Limb (tissue), 2 donors: ENCODE measurements at regions not wholly inside any gene's neighbourhood (a gene's known extent, or its start where the extent isn't known, plus 50 kb on each side); places are given as distances from the start of the nearest gene placed in this dataset.
"Not testable (repeated sequence)": the region's sequence is repeated elsewhere in the genome, so short reads cannot be mapped to it uniquely, and the experiment has no call there.

Source experiments
- DNase-seq, 2 donors: peaks; one replicate each; pipeline ENCODE4 v3.0.0-alpha.2; 2016; ENCODE audit errors: extremely low spot score in 2 of 2

DNA sequence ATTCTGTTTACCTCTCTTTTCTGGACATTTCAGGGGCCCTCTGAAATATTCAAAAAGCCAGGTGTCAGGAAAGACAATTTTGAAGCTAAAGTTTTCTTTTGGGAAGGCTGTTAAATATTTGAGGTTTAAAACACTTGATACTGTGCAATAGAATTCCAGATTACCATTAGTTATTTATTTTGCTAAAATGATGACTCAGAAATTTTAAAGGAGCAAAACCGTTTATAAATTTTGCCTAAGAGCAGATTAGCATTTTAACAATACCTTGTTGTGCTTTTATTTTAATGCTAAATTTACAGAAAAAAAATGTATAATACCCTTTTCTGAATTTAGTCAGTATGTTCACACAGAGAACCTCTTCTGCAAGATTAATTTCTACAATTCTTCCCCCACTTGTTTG, 1159.9 kb downstream of the DSC3 start:
- DNase-seq, result no peak

DNA sequence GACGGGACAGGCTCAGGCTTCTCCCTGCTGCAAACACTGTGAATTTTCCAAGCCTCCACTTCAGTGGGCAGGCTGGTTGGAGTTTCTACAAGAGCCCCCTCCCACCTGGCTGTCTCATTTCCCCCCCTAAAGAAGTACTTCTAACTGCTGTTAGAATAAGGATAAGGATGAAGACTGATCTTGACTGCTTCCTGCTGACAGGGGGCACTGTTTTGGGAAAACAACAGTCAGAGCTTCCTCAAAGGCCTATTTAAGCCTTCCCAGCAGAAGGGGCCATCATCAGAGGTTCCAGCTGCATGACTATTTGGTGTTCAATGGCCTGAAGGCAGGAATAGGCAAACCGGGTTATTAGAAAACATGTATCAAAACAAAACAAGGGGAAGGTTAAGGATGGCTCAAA, 1162.8 kb downstream of the DSC3 start:
- no peak for DNase-seq

DNA sequence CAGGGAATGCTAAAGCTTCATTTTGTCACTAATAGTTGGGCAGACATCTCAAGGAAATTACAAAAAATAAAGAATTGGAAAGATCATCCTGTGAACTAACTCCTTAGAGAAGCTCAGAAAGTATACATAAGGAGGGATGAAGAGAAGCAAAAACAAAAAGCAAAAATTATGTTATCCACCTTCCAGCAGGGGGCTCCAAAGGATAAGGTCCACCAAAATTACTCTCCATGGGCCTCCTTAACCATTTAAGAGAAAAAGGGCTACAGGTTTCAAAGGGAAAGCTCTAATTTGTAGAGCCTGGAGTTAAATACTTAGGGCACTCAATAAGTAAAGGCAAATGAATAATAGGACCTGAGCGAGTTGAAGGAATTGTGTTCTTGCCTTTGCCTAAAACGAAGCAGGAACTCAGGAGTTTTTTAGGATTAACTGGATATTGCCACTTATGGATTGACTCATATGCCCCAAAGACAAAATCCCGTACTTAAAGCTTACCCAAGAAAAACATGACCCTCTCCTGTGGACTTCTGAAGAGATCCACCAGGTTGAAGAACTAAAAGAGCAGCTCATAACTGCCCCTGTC, 1167.9 kb downstream of the DSC3 start:
- DNase-seq, result no peak

DNA sequence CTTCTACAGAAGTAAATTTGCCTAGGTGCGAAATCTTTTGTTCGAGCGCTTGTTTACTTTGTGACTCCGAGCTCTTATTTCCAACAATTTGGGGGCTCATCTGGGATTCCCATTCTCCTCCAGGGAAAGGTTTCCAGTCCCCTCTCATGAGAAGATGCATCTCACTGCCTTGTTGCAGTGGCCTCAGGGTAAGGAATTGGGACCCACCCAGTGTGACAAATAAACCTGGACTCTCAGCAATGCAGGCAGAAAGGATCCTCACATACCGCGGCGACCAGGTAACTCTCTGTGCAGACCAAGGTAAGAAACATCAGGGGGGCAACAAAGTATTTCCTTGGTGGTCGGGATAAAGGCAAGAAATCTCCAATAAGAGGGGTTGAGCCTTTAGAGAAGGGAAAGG, 1169.3 kb downstream of the DSC3 start:
- no peak for DNase-seq

DNA sequence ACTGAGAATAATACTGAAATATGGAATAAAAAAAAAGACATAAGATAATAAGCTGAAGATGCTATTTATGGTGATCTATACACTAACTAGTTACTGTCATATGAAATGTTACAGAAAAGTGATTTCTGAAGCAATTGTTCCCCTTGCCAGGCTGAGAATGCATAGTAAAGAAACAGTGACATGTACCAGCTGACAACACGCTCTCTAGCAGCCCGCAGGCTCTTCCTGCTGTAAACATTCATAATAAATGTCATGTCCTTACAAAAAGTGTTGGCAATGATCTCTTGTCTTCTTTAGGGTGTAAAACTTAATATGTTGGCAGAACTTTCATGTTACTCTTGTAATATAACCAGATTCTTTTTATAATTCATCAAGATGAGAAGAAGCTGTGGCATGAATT, 1171.3 kb downstream of the DSC3 start:
- no peak for DNase-seq

DNA sequence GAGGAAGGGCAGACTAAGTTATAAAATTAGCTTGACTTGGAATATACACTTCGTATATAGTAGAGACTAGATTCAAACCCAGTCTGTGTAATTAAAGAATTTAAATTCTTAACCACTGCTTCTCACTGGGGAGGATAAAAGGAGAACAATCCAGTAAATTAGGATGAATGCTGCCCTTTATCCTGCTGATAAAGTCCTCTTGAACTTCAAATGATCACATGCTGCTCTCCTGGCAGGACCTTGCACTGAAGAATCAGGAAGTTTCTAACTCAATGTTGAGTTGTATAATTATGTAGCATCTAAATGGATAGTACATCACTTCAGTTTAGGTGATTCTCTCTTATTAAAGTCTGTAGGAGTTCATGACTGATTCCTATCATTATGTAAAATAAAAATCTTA, 1179.7 kb downstream of the DSC3 start:
- no peak for DNase-seq

DNA sequence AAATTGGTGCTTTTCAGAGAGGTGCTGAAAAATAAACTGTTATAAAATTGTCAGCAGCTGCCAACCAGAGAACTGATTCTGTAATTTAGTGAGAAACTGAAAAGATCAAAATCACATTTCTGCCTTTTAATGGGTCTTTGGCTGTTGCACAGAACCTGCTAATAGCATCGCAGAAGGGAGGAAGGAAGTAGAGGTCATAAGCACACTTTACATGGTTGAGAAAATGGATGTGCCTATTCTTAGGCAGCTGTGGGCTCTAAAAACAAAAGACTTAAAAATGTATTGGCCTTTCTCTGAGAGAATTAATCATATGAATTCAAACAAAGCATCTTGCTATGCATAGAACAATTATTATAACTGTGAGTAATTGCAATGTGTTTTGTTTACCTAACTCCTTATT, 1186.9 kb downstream of the DSC3 start:
- DNase-seq, result no peak

DNA sequence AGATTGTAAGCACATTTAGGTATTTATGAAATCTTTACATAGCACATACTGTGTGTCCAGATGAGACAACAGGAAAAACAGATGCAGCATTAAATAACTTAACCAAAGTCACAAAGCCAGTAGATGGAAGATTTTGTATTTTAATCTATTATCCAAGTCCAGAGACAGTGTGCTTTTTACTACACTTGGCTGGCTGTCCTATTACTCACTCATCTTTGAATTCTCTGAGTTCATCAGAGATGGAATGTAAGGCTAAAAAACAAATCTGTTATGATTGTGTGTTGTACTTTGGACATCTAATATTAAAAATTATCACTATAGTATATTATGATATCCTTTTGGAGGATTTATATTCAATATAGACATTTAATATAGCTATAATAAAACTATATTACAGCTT, 1189.4 kb downstream of the DSC3 start:
- DNase-seq, result no peak

DNA sequence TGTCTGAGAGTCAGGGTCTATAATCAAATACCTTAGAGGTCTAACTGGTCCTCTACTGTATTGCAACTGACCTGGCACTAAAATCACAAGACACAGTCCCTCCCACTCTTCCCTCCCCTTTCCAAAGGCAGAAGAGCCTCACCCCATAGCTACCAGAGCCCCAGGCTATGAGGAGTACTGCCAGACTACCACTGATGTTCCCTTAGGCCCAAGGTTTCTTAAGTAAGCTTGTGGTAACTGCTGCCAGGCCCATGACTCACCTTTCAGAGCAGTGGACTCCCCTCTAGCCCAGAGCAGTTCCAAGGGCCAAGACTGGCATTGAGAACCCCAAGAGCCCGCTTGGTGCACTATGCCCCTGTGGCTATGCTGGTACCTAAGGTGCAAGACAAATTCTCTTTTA, 1193.4 kb downstream of the DSC3 start:
- DNase-seq, result no peak

DNA sequence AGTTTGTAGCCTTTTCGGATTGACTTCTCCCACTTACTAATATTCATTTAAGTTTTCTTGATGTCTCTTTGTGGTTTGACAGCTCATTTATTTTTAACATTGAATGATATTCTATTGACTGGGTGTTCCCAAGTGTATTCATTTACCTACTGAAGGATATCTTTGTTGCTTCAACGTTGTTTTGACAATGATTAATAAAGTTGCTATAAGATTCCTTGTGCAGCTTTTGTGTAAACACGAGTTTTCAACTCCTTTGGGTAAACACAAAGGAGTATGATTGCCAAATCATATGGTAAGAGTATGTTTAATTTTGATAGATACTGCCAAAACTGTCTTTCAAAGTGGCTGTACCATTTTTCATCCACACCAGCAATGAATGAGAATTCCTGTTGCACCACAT, 1200.9 kb downstream of the DSC3 start:
- no peak for DNase-seq

DNA sequence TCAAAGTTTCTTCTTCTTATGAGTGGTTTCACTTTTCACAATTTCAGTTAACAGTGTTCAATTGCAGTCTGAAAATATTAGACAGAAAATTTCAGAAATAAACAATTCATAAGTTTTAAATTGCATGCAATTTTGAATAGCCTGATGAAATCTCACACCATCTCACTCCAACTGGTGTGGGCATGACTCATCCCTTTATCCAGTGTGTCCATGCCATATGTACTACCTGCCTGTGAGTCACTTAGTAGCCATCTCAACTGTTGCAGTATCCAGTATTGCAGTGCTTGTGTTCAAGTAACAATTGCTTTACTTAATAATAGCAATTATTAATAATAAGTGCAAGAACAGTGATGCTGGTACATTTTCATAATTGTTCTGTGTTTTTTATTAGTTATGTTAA, 1202.5 kb downstream of the DSC3 start:
- no peak for DNase-seq

DNA sequence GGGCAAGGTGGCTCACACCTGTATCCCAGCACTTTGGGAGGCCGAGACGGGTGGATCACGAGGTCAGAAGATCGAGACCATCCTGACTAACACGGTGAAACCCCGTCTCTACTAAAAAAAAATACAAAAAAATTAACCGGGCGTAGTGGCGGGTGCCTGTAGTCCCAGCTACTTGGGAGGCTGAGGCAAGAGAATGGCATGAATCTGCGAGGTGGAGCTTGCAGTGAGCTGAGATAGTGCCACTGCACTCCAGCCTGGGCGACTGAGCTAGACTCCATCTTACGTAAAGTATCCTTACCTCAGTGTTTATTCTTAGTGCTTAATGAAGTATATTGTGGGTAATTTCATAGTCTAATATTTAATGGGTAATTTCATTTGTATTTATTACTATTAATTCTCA, 1203.6 kb downstream of the DSC3 start:
- DNase-seq, result not testable (repeated sequence)

DNA sequence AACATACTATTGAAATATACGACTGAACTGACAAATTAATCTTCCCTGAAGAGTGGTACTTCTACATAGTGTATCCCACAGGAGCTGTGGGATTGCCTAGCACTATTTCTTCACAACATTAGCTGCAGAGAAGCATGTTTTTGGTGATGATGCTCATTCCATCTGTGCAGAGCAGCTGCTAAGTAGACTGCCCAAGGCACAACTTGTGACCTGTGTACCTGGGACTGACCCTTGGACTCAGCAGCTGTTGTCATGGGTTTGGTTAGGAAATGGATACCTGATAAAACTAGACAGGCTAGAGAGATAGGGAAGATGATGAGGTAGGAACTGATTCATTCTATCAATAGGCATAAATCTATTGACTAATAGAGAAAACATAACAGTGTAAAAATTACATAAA, 1204.0 kb downstream of the DSC3 start:
- no peak for DNase-seq

DNA sequence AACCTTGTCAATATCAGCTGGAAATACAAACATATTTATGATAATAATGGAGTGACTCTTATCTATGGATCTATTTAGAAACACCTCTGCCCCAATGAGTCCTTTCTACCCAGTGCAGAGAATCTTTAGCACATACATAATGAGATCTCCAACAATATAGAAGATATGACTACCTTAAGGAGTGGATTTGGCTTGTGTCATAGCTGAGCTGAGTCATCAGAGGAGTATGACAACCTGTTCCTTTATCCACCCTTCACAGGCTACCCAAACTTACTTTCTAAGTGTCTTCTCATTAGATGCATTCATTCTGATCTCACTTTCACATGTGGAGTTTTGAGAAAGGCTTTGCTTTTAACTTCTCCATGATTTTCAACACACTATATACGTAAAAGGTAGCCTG, 1218.9 kb downstream of the DSC3 start:
- DNase-seq, result no peak

DNA sequence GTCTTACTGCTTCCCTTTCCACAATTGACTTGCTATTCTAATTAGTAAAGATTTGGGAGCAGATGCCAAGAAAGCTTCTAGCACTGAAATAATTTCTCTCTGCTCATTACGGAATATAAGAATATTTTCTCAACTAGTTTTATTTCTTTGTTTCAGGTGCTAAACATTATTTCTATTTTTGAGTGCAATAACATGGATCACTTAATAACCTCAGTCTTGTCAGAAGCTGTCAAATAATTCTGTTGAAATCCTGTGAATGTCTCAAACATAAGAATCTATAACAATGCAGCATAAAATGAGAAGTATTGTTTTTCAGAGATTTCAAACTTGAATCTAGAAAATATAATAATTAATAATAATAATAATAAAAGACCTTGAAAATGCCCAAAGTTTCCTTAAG, 1221.0 kb downstream of the DSC3 start:
- DNase-seq, result no peak

DNA sequence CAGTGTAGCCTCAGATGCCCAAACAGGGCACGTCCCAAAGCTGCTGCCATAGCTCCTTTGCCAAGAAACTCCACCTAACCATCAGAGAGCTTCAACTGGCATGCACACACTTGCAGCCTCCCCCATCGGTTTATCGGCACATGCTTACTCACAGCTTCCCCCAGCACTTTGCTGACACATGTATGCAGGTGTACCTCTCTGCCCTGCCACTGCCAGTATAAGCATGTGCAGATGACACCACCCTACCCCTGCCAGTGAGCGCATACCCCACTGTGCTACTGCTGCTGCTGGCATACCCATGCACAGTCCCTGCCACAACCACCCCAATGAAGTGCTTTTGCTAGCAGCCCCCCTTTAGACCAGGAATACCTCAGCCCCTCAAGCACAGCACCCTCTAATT, 1231.0 kb downstream of the DSC3 start:
- DNase-seq, result no peak

DNA sequence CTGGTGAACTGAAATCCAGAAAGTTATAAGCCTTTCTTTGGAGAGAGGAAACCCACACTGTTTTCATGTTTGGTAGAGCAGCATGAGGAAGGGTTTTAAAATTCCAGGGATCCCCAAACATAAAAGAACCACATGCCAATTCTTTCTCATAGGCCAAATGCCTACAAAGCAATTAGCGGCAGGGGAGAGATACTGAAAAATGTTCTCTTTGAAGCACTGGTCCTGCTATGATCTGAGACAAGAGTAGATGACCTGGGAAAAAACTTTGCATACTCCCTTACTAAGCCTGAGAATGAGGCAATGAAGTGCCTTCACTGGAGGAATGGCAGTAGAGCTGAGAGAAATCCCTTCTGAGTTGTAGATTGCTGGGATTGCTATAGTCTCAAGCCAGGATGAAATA, 1261.7 kb downstream of the DSC3 start:
- DNase-seq, result no peak

DNA sequence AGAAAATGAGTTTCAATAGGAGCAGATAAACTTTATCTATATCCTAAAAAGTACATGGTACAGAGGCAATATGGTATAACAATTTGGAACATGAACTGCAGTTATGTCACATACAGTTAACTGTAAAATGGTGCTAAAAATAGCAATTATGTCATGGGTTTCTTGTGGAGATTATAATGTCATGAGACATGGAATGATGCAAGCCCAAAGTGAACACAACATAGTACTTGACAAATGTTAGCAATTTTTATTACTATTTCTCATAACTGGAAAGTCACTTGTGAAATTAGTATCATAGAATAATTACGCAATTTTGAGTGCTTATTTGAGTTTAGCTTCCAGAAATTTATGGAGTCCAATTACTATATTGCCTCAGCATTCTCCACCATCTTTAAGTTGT, 1263.4 kb downstream of the DSC3 start:
- no peak for DNase-seq

DNA sequence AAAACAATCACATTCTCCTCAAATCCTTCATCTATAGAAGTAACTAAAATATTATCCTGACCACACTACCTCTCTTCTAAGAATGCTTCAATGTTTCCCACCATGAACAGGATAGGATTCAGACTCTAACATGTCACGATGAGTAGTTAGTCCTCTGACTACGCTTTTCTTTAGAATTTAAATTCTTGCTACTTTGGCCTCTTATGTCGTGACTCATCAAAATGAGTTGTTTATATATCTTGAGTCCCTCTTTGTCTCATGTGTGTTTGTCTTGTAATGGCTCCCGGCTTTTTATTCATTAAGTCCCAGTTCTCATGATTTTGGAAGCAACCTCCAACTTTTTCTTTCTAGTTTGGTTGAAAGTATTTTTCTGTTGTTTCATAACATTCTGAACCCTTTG, 1289.2 kb downstream of the DSC3 start:
- DNase-seq, result no peak

DNA sequence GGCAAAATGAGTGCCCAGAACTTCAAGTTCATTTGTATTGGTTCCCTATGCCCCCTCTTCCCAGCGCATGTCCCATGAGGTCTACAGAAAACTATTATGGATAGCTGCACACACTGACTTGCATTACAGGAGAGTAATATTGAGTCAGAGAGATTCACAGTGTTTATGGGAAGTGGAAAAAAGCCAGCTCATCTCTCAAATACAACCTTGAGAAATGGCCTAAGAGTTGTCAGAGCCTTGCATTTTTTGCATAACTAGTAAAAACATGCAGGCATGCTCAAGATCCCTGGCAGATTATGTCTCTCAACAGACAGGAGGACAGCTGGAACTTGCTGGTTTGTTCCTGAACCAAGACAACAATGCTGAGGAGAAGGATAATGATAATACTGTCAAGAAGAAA, 1292.8 kb downstream of the DSC3 start:
- DNase-seq, result no peak

DNA sequence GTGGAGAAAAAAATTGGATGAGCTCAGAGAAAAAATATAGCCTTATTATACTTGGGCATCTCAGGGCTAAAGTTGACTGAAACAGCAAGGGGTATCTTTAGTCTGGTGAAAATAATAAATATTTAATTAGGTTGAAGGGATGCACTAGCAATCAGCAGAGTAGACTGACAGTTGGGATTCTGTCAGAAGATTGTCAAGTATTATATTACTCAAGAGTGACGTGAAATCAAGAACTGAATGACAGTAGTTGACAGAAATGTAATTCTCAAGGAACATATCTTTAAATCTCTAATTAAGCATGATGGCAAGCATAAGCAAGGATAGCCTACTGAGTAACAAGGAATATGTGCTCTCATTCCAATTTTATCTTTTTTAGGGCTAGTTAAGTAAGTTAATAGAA, 1301.1 kb downstream of the DSC3 start:
- DNase-seq, result no peak

DNA sequence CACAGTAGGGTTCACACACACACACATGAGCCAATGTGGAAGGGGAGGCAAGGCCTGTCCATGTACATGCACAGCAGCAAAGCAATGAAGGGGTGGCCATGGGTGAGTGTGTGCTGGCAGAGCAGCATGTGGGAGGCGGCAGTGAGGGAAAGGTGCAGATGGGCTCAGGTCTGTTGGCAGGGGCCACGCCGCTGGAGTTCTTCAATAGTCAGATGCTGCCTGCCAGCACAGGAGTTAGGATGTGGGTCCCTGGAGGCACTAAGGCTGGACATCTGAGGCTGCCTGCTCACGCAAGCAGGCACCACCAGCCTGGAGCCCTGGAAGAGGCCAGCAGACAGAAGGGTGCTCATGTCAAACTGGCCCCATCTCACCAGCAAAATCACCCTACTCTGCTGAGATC, 1304.9 kb downstream of the DSC3 start:
- DNase-seq, result no peak

DNA sequence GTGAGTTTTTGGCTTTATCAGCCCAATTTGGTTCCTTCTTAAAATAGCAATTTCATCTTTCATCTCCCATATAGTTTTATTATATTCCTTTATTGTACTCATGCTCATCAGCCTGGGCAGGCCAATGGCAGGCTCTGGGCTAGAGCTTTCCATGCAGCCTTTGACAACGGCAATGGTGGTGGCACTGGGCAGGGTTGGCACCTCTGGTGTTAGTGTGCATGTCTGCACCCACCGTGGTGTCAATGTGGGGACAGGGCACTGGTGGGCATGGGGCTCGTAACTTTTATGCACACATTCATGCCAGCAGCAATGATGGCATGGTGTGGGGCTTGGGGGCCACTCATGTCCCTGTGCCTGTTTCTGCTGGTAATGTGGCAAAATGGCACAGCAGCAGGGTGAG, 1305.4 kb downstream of the DSC3 start:
- no peak for DNase-seq

DNA sequence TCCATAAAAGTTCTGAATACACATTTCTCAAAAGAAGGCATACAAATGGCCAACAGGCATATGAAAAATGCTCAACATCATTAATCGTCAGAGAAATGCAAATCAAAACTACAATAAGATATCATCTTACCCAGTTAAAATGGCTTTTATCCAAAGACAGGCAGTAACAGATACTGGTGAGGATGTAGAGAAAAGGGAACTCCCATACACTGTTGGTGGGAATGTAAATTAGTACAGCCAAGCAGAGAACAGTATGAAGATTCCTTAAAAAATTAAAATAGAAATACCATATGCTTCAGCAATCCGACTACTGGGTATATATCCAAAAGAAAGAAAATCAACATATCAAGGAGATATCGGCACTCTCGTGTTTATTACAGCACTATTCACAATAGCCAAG, 1312.5 kb downstream of the DSC3 start:
- DNase-seq, result no peak
